ENCODE measurements at regions not wholly inside any gene's neighbourhood (a gene's known extent, or its start where the extent isn't known, plus 50 kb on each side); places are given as distances from the start of the nearest gene placed in this dataset.

DNA sequence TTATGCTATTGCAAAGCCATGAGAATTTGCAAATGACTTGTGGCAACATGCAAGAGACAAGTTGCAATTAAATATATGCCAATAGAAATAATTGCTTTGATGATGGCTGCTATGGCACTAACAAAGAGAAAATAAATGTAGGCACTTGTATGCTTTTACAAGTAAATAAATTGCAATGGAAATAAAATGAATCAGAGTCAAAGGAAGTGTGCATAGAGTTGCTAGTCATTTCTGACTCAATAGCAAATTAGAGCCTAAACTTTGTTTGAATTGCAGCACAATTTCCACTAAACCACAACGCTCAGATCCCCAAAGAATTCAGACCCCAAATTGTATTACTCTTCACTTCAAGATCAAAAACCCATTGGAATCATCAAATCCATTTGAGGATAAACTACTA lies 792.1 kb upstream of the ARGLU1 start:
- intact Hi-C loops (cut with DNase I; ENCODE audit: low total_unique reads) = no loop called here
- no peak for DNase-seq
- Histone ChIP-seq H3K36me3 (no peaks in the 10 kb centered on the region), H3K4me3 (no peak overlapping the region), H3K27me3 (no peaks in the 10 kb centered on the region), H3K27ac (no peak overlapping the region), H3K4me1 (no peaks in the 10 kb centered on the region), H3K9me3 (no peaks in the 10 kb centered on the region)
- TF ChIP-seq, protein P1, sequence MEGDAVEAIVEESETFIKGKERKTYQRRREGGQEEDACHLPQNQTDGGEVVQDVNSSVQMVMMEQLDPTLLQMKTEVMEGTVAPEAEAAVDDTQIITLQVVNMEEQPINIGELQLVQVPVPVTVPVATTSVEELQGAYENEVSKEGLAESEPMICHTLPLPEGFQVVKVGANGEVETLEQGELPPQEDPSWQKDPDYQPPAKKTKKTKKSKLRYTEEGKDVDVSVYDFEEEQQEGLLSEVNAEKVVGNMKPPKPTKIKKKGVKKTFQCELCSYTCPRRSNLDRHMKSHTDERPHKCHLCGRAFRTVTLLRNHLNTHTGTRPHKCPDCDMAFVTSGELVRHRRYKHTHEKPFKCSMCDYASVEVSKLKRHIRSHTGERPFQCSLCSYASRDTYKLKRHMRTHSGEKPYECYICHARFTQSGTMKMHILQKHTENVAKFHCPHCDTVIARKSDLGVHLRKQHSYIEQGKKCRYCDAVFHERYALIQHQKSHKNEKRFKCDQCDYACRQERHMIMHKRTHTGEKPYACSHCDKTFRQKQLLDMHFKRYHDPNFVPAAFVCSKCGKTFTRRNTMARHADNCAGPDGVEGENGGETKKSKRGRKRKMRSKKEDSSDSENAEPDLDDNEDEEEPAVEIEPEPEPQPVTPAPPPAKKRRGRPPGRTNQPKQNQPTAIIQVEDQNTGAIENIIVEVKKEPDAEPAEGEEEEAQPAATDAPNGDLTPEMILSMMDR (IDR thresholded peaks at IDR 0.05) = no peak
- TF ChIP-seq POLR2A (IDR thresholded peaks at IDR 0.05) = no peak

DNA sequence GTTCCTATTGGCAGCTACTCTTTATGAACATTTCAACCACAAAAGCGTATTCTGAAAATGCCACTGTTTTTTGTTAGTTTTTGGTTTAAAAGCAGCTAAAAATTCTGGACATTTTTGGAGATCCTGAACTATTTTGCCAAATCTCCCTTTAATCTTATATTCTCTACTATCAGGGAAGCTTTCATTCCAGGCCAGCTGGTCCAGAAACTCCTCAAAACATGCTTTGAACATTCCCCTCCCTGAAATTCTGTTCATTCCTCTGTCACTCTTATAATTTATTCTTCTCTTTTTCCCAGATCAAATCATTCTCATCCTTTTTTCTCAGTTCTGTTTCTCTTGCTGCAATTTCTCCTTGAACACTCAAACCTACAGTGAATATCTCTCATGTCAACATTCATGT lies 790.9 kb upstream of the ARGLU1 start:
- TF ChIP-seq POLR2A (IDR thresholded peaks at IDR 0.05) = no peak
- TF ChIP-seq, protein P1 (IDR thresholded peaks at IDR 0.05) = no peak
- H3K9me3 ChIP-seq = no peaks in the 10 kb centered on the region
- H3K4me3 ChIP-seq = no peak overlapping the region
- no peaks in the 10 kb centered on the region for H3K36me3 ChIP-seq
- no peak for DNase-seq
- no peak overlapping the region for H3K27ac ChIP-seq
- H3K4me1 ChIP-seq = no peaks in the 10 kb centered on the region
- intact Hi-C loops (cut with DNase I; ENCODE audit: low total_unique reads) = no loop called here
- H3K27me3 ChIP-seq = no peaks in the 10 kb centered on the region

DNA sequence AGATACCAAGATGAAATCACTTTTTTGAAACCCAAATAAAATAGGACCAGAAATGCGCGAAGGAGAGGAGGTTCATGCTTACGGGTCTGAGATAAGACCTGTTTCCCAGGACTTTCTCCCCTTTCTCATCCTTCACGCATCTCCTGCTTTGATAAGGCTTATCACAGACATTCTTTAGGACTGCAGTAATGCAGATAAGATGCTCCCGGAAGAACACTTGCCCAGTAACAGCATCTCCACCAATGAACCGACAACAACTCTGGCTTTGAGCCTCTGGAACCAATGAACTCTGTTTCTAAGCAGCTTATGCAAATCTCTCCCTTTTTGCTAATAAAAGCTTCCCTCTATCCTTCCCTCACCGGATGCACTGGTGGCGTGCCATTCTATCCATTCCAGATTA lies 783.4 kb upstream of the ARGLU1 start:
- Histone ChIP-seq H3K27me3 (no peaks in the 10 kb centered on the region), H3K4me1 (no peaks in the 10 kb centered on the region), H3K9me3 (no peaks in the 10 kb centered on the region), H3K27ac (no peak overlapping the region), H3K4me3 (no peak overlapping the region), H3K36me3 (no peaks in the 10 kb centered on the region)
- DNase-seq = no peak
- TF ChIP-seq, protein P1 (IDR thresholded peaks at IDR 0.05) = no peak
- no peak for TF ChIP-seq POLR2A (IDR thresholded peaks at IDR 0.05)
- intact Hi-C loops (cut with DNase I; ENCODE audit: low total_unique reads) = no loop called here

DNA sequence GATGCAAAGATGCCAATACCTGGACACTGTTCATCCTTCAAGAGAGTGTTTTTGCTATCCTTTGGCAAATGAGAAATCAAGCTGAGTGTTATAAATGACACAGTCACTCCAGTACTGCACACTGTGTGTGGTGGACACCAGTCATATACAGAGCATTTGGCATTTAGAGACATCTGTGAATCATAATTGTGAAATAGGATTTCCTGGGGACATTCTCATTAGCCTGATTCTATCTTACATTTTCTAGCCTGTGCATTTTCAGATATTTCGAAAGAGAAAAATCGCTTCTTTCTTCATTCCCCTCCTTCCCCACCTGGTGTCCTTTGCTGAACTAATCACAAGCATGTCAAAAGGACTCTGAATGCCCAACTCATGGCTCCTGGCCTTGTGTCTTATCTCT lies 781.0 kb upstream of the ARGLU1 start:
- no peaks in the 10 kb centered on the region for H3K27me3 ChIP-seq
- H3K36me3 ChIP-seq = no peaks in the 10 kb centered on the region
- no peak for TF ChIP-seq POLR2A (IDR thresholded peaks at IDR 0.05)
- TF ChIP-seq, protein P1 (IDR thresholded peaks at IDR 0.05) = no peak
- H3K4me1 ChIP-seq = no peaks in the 10 kb centered on the region
- H3K9me3 ChIP-seq = no peaks in the 10 kb centered on the region
- no peak overlapping the region for H3K27ac ChIP-seq
- intact Hi-C loops (cut with DNase I; ENCODE audit: low total_unique reads) = no loop called here
- DNase-seq = no peak
- H3K4me3 ChIP-seq = no peak overlapping the region

DNA sequence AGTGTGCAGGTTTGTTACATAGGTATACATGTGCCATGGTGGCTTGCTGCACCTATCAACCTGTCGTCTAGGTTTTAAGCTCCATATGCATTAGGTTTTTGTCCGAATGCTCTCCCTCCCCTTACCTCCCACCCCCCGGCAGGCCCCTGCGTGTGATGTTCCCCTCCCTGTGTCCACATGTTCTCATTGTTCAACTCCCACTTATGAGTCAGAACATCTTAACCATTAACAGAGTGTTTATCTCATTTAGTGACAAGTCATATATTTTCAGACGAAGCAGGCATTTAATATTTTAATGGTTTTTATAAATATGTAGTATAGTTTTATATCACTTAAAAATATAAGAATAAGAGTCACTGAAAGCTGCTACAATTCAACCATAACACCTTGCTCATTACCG lies 780.5 kb upstream of the ARGLU1 start:
- TF ChIP-seq, protein P1 (IDR thresholded peaks at IDR 0.05) = no peak
- no peak for TF ChIP-seq POLR2A (IDR thresholded peaks at IDR 0.05)
- no peak for DNase-seq
- intact Hi-C loops (cut with DNase I; ENCODE audit: low total_unique reads) = no loop called here

More for the DNA sequence above, 780.5 kb upstream of the ARGLU1 start:
- no peaks in the 10 kb centered on the region for H3K27me3 ChIP-seq
- no peaks in the 10 kb centered on the region for H3K36me3 ChIP-seq
- H3K4me3 ChIP-seq = no peak overlapping the region
- H3K4me1 ChIP-seq = no peaks in the 10 kb centered on the region
- no peaks in the 10 kb centered on the region for H3K9me3 ChIP-seq
- H3K27ac ChIP-seq = no peak overlapping the region
